BE2C (cell line): ENCODE measurements at regions not wholly inside any gene's neighbourhood (a gene's known extent, or its start where the extent isn't known, plus 50 kb on each side); places are given as distances from the start of the nearest gene placed in this dataset.

Experiments used
- DNase-seq: peaks from one replicate; pipeline ENCODE4 v3.0.0-alpha.2; 2020
- H3K27me3 ChIP-seq: fragments of 250-450 bp; sonication (Bioruptor Pico); 2 replicates; pipeline ENCODE4 v1.5.1; 2020; ENCODE audit warnings: mild to moderate bottlenecking
- H3K36me3 ChIP-seq: fragments of 250-450 bp; sonication (Bioruptor Pico); 2 replicates; pipeline ENCODE4 v1.5.1; 2020; ENCODE audit warnings: mild to moderate bottlenecking
- H3K4me1 ChIP-seq: fragments of 250-450 bp; sonication (Bioruptor Pico); 2 replicates; pipeline ENCODE4 v1.5.1; 2020
- H3K4me3 ChIP-seq: 2 replicates; pipeline ENCODE4 v1.5.1; 2011; ENCODE audit warnings: low read depth, low read length
- H3K9me3 ChIP-seq: fragments of 250-450 bp; sonication (Bioruptor Pico); 2 replicates; pipeline ENCODE4 v1.5.1; 2020
- TF ChIP-seq, protein P1 (sequence below): IDR thresholded peaks from 2 replicates; pipeline ENCODE4 v1.5.1; 2012; ENCODE audit warnings: mild to moderate bottlenecking, low read depth, low read length

DNA sequence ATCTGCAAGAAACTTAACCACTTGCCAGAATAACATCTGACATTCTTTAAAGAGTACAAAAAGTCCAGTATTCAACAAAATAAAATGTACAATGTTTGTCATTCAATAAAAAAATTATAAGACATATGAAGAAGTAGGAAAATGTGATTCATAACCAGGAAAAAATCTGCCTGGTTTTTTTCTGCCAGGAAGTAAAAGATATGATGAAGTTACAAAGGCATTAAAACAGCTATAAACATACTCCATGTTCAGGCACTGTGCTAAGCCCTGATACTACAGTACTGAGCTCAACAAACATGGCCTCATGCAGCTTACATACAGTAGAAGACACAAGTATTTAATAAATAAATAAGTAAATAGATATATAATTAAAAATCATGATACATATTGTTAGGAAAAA is 178.4 kb upstream of the STT3B start:
- TF ChIP-seq, protein P1, sequence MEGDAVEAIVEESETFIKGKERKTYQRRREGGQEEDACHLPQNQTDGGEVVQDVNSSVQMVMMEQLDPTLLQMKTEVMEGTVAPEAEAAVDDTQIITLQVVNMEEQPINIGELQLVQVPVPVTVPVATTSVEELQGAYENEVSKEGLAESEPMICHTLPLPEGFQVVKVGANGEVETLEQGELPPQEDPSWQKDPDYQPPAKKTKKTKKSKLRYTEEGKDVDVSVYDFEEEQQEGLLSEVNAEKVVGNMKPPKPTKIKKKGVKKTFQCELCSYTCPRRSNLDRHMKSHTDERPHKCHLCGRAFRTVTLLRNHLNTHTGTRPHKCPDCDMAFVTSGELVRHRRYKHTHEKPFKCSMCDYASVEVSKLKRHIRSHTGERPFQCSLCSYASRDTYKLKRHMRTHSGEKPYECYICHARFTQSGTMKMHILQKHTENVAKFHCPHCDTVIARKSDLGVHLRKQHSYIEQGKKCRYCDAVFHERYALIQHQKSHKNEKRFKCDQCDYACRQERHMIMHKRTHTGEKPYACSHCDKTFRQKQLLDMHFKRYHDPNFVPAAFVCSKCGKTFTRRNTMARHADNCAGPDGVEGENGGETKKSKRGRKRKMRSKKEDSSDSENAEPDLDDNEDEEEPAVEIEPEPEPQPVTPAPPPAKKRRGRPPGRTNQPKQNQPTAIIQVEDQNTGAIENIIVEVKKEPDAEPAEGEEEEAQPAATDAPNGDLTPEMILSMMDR, result no peak

GRCh38 chr3:31355807-31356206 is 176.9 kb upstream of the STT3B start:
- Histone ChIP-seq H3K27me3 (no peaks in the 10 kb centered on the region), H3K9me3 (no peaks in the 10 kb centered on the region), H3K36me3 (no peaks in the 10 kb centered on the region), H3K4me1 (no peaks in the 10 kb centered on the region), H3K4me3 (no peak overlapping the region)
- TF ChIP-seq, protein P1, result no peak
- DNase-seq, result no peak

More for the DNA sequence above, 178.4 kb upstream of the STT3B start:
- no peak overlapping the region for H3K4me3 ChIP-seq
- no peaks in the 10 kb centered on the region for H3K4me1 ChIP-seq
- H3K36me3 ChIP-seq, result no peaks in the 10 kb centered on the region
- no peaks in the 10 kb centered on the region for H3K27me3 ChIP-seq
- H3K9me3 ChIP-seq, result no peaks in the 10 kb centered on the region
- no peak for DNase-seq

- peak; percentile 8 for DNase-seq
- Histone ChIP-seq H3K9me3 (no peaks in the 10 kb centered on the region), H3K4me1 (no peaks in the 10 kb centered on the region), H3K4me3 (no peak overlapping the region), H3K27me3 (no peaks in the 10 kb centered on the region), H3K36me3 (no peaks in the 10 kb centered on the region)
- TF ChIP-seq, protein P1, result no peak
Measured at GRCh38 chr3:31356941-31357340, 175.8 kb upstream of the STT3B start.

- Histone ChIP-seq H3K4me3 (no peak overlapping the region), H3K4me1 (no peaks in the 10 kb centered on the region), H3K36me3 (no peaks in the 10 kb centered on the region), H3K9me3 (no peaks in the 10 kb centered on the region), H3K27me3 (no peaks in the 10 kb centered on the region)
- TF ChIP-seq, protein P1, result no peak
- no peak for DNase-seq
Measured at GRCh38 chr3:31357451-31357850, 175.3 kb upstream of the STT3B start.

DNA sequence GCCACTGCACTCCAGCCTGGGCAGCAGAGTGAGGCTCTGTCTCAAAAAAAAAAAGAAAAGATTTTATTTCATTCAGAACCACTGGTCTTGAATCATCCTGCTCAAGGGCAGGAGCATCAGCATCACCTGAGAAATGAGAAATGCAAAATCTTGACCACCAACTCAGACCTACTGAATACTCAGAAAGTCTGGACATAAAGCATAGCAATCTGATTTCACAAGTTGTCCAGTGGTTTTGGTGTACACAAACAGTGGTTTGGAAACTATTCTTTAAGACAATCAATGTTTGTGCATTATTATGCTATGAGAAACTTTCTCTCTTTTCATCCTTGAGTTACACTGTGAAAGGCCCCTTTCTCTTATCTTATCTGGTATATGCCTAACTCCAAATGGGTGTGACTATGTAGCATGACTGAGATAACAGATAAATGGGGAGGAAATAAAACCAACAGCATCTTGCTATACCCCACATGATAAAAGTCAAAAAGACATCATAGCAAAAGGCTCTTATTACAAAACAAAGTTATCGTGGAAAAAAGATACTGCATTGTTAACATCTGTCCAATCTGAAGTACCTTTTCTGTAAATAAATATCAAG is 174.2 kb upstream of the STT3B start:
- DNase-seq, result no peak
- Histone ChIP-seq H3K4me3 (no peak overlapping the region), H3K36me3 (no peaks in the 10 kb centered on the region), H3K9me3 (no peaks in the 10 kb centered on the region), H3K4me1 (no peaks in the 10 kb centered on the region), H3K27me3 (no peaks in the 10 kb centered on the region)
- TF ChIP-seq, protein P1, result no peak

DNA sequence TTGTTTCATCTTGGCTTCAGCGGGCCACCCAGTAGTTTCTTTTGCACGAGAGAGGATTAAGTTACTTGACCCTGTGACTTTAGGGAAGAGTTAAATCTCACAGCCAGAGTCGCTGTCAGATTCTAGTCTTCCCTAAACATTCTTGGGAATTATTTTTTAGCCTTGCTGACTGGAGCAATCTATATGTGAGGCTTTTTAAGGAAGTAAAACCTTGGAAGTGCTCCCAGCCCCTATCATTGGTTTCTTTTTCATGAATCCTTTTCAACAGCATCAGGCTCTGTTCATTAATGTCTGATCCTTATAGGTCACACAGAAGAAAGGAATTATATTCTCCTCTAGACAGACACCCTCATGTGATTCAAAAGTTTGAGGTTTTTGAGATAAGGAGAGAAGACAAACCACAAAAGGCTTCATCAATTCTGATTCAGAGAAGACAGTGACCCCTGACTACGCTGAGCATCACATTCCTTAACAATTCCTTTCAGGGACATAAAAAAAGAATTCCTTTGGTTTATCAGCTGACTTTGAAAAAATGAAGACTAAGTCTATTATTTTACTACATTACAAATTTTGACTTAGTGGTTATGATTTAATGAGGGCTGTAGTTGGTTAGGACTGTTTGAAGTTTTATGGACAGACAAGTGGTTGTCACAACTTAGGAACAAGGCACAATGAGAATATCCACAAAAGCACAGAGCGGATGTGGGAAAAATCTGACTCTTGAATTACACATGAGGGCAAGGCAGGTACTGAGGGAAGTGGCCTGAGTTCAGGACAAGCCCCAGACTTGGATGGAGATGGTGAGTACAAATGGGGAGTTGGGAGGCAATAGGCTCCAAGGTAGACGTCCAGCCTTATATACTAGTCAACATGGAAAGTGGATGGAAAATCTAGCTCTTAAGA is 171.1 kb upstream of the STT3B start:
- H3K4me1 ChIP-seq, result no peaks in the 10 kb centered on the region
- H3K36me3 ChIP-seq, result no peaks in the 10 kb centered on the region
- H3K27me3 ChIP-seq, result no peaks in the 10 kb centered on the region
- TF ChIP-seq, protein P1, result no peak
- no peak for DNase-seq
- H3K4me3 ChIP-seq, result no peak overlapping the region
- H3K9me3 ChIP-seq, result no peaks in the 10 kb centered on the region
